ENCODE measurements at regions not wholly inside any gene's neighbourhood (a gene's known extent, or its start where the extent isn't known, plus 50 kb on each side); places are given as distances from the start of the nearest gene placed in this dataset.
"Not testable (repeated sequence)": the region's sequence is repeated elsewhere in the genome, so short reads cannot be mapped to it uniquely, and the experiment has no call there.

DNA sequence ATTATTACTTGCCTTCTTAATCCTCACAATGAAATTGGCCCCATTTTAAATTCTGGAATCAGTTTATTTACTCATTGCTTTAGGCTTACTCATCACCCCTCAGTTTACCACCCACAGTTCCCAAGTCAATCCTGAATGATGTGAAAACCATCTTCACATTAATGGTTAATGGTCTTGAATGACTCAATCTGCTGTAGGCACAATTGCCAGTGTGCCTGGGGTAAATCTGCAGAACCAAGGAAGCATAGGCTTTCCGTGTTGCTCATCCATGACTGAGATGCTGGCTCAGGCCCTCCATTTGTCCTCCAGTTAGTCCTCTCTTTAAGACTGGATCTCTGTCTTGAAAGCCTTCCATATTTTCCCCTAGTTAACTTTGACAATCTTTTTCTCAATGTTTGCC, 164.5 kb downstream of the PMAIP1 start:
- no peak overlapping the region for H3K4me3 Mint-ChIP-seq (ENCODE audit: unreplicated experiment)
- no TSS peak for BruUV-seq (replicated peaks)
- no peak for DNase-seq
- no peak overlapping the region for H3K27ac Mint-ChIP-seq (ENCODE audit: unreplicated experiment)
- H3K36me3 Mint-ChIP-seq (ENCODE audit: insufficient read depth, unreplicated experiment), result no peaks in the 10 kb centered on the region
- Histone ChIP-seq H3K27me3 (replicated peaks; ENCODE audit: control insufficient read depth, insufficient read depth, low read length) (no peaks in the 10 kb centered on the region), H3K9me3 (no peaks in the 10 kb centered on the region), H3K36me3 (ENCODE audit: control insufficient read depth, insufficient read depth, low read length) (no peaks in the 10 kb centered on the region), H3K4me3 (ENCODE audit: low read depth, low read length) (no peak overlapping the region), H3K4me1 (no peaks in the 10 kb centered on the region)
- TF ChIP-seq, protein P1, sequence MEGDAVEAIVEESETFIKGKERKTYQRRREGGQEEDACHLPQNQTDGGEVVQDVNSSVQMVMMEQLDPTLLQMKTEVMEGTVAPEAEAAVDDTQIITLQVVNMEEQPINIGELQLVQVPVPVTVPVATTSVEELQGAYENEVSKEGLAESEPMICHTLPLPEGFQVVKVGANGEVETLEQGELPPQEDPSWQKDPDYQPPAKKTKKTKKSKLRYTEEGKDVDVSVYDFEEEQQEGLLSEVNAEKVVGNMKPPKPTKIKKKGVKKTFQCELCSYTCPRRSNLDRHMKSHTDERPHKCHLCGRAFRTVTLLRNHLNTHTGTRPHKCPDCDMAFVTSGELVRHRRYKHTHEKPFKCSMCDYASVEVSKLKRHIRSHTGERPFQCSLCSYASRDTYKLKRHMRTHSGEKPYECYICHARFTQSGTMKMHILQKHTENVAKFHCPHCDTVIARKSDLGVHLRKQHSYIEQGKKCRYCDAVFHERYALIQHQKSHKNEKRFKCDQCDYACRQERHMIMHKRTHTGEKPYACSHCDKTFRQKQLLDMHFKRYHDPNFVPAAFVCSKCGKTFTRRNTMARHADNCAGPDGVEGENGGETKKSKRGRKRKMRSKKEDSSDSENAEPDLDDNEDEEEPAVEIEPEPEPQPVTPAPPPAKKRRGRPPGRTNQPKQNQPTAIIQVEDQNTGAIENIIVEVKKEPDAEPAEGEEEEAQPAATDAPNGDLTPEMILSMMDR (IDR thresholded peaks at IDR 0.05; ENCODE audit: insufficient read depth in 1 of 2, low read depth in 1 of 2, low read length in 1 of 2, severe bottlenecking in 1 of 2, unreplicated experiment in 1 of 2), result no peak
- CTCF ChIA-PET, result no interaction called here
- intact Hi-C loops (cut with micrococcal nuclease; ENCODE audit: unreplicated experiment), result no loop called here
- H3K27me3 Mint-ChIP-seq (ENCODE audit: insufficient read depth, unreplicated experiment), result no peaks in the 10 kb centered on the region
- no peaks in the 10 kb centered on the region for H3K9me3 Mint-ChIP-seq (ENCODE audit: unreplicated experiment)
- no peaks in the 10 kb centered on the region for H3K4me1 Mint-ChIP-seq (ENCODE audit: low read depth, unreplicated experiment)
- POLR2A ChIA-PET, result no interaction called here

- DNase-seq; H3K27me3 Mint-ChIP-seq (ENCODE audit: insufficient read depth, unreplicated experiment); H3K4me1 ChIP-seq; H3K27me3 ChIP-seq (replicated peaks; ENCODE audit: control insufficient read depth, insufficient read depth, low read length); POLR2A ChIA-PET; CTCF ChIA-PET; H3K36me3 ChIP-seq (ENCODE audit: control insufficient read depth, insufficient read depth, low read length); H3K27ac Mint-ChIP-seq (ENCODE audit: unreplicated experiment); H3K9me3 Mint-ChIP-seq (ENCODE audit: unreplicated experiment); H3K4me3 Mint-ChIP-seq (ENCODE audit: unreplicated experiment); H3K4me1 Mint-ChIP-seq (ENCODE audit: low read depth, unreplicated experiment); H3K9me3 ChIP-seq; BruUV-seq (replicated peaks); H3K4me3 ChIP-seq (ENCODE audit: low read depth, low read length); intact Hi-C loops (cut with micrococcal nuclease; ENCODE audit: unreplicated experiment); H3K36me3 Mint-ChIP-seq (ENCODE audit: insufficient read depth, unreplicated experiment): not testable (repeated sequence)
Measured at GRCh38 chr18:60062831-60063230, 163.0 kb downstream of the PMAIP1 start.

- TF ChIP-seq, protein P1 (IDR thresholded peaks at IDR 0.05; ENCODE audit: insufficient read depth in 1 of 2, low read depth in 1 of 2, low read length in 1 of 2, severe bottlenecking in 1 of 2, unreplicated experiment in 1 of 2), result no peak
- Mint-ChIP-seq H3K27me3 (ENCODE audit: insufficient read depth, unreplicated experiment) (no peaks in the 10 kb centered on the region), H3K9me3 (ENCODE audit: unreplicated experiment) (no peaks in the 10 kb centered on the region), H3K4me1 (ENCODE audit: low read depth, unreplicated experiment) (no peaks in the 10 kb centered on the region), H3K4me3 (ENCODE audit: unreplicated experiment) (no peak overlapping the region), H3K27ac (ENCODE audit: unreplicated experiment) (no peak overlapping the region), H3K36me3 (ENCODE audit: insufficient read depth, unreplicated experiment) (no peaks in the 10 kb centered on the region)
- no peak for DNase-seq
- Histone ChIP-seq H3K4me1 (no peaks in the 10 kb centered on the region), H3K4me3 (ENCODE audit: low read depth, low read length) (no peak overlapping the region), H3K36me3 (ENCODE audit: control insufficient read depth, insufficient read depth, low read length) (no peaks in the 10 kb centered on the region), H3K9me3 (no peaks in the 10 kb centered on the region), H3K27me3 (replicated peaks; ENCODE audit: control insufficient read depth, insufficient read depth, low read length) (no peaks in the 10 kb centered on the region)
- CTCF ChIA-PET, result no interaction called here
- BruUV-seq (replicated peaks), result no TSS peak
- POLR2A ChIA-PET, result no interaction called here
- intact Hi-C loops (cut with micrococcal nuclease; ENCODE audit: unreplicated experiment), result no loop called here
Measured at GRCh38 chr18:60062396-60062795, 162.6 kb downstream of the PMAIP1 start.

DNA sequence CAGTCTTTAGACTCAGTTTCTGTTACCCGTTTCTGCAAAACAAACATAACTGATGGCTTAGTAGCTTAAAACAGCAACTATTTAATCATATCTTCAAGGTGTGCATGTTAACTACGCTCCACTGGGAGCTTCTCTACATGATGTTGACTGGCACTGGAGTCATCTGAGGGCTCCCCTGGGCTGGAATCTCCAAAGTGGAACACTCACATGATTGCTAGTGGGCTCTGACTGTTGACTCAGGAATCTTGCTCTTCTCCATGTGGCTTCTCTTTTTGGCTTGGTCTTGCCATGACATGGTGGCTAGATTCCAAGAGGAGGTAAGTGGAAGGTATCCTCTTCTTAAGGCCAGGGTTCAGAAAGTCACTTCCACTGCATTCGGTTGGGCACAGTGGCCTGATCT, 160.8 kb downstream of the PMAIP1 start:
- Histone ChIP-seq H3K4me3 (ENCODE audit: low read depth, low read length) (no peak overlapping the region), H3K4me1 (no peaks in the 10 kb centered on the region), H3K27me3 (replicated peaks; ENCODE audit: control insufficient read depth, insufficient read depth, low read length) (no peaks in the 10 kb centered on the region), H3K36me3 (ENCODE audit: control insufficient read depth, insufficient read depth, low read length) (no peaks in the 10 kb centered on the region), H3K9me3 (no peaks in the 10 kb centered on the region)
- DNase-seq, result no peak
- TF ChIP-seq, protein P1 (IDR thresholded peaks at IDR 0.05; ENCODE audit: insufficient read depth in 1 of 2, low read depth in 1 of 2, low read length in 1 of 2, severe bottlenecking in 1 of 2, unreplicated experiment in 1 of 2), result no peak
- H3K36me3 Mint-ChIP-seq (ENCODE audit: insufficient read depth, unreplicated experiment), result no peaks in the 10 kb centered on the region
- intact Hi-C loops (cut with micrococcal nuclease; ENCODE audit: unreplicated experiment), result no loop called here
- H3K4me1 Mint-ChIP-seq (ENCODE audit: low read depth, unreplicated experiment), result no peaks in the 10 kb centered on the region
- no peaks in the 10 kb centered on the region for H3K9me3 Mint-ChIP-seq (ENCODE audit: unreplicated experiment)
- no peak overlapping the region for H3K4me3 Mint-ChIP-seq (ENCODE audit: unreplicated experiment)
- no TSS peak for BruUV-seq (replicated peaks)
- ChIA-PET POLR2A (no interaction called here), CTCF (no interaction called here)
- no peaks in the 10 kb centered on the region for H3K27me3 Mint-ChIP-seq (ENCODE audit: insufficient read depth, unreplicated experiment)
- no peak overlapping the region for H3K27ac Mint-ChIP-seq (ENCODE audit: unreplicated experiment)

All from Caco-2 (cell line).